Ascending aorta (tissue), 2 donors: ENCODE measurements at regions not wholly inside any gene's neighbourhood (a gene's known extent, or its start where the extent isn't known, plus 50 kb on each side); places are given as distances from the start of the nearest gene placed in this dataset.
A peak's percentile ranks its signal among the peaks of the same experiment; 100 is the strongest.
"Not testable (repeated sequence)": the region's sequence is repeated elsewhere in the genome, so short reads cannot be mapped to it uniquely, and the experiment has no call there.

Source experiments
- DNase-seq, 2 donors: peaks; one replicate each; pipeline ENCODE4 v3.0.0-alpha.2; 2019; ENCODE audit warnings: low spot score in 2 of 2
- H3K27ac ChIP-seq, 2 donors: fragments of 200-600 bp; sonication (generic); one replicate each; pipeline ENCODE4 v1.5.1; 2016 to 2017; ENCODE audit warnings: mild to moderate bottlenecking in 1 of 2
- H3K27me3 ChIP-seq: fragments of 200-600 bp; sonication (generic); one replicate; pipeline ENCODE4 v1.5.1; 2017
- H3K36me3 ChIP-seq, 2 donors: fragments of 200-600 bp; sonication (generic); one replicate each; pipeline ENCODE4 v1.5.1; 2016
- H3K4me1 ChIP-seq, 2 donors: fragments of 200-600 bp; sonication (generic); one replicate each; pipeline ENCODE4 v1.5.1; 2016 to 2017; ENCODE audit warnings: mild to moderate bottlenecking in 1 of 2
- H3K4me3 ChIP-seq, 2 donors: fragments of 200-600 bp; sonication (generic); one replicate each; pipeline ENCODE4 v1.5.1; 2016 to 2017; ENCODE audit warnings: mild to moderate bottlenecking in 1 of 2
- H3K9me3 ChIP-seq, 2 donors: fragments of 200-600 bp; sonication (generic); one replicate each; pipeline ENCODE4 v1.5.1; 2016
- intact Hi-C: fragments of 100-400 bp; cut with DNase I; formaldehyde crosslinking; loops from one replicate; pipeline ENCODE4 v1.15.1; 2023
- TF ChIP-seq, protein P1 (sequence below), 3 experiments: fragments of 200-600 bp in 2 of 3; fragments of 450-650 bp in 1 of 3; sonication (generic) in 2 of 3; IDR thresholded peaks; one replicate each; pipeline ENCODE4 v1.5.1; 2016 to 2019; ENCODE audit warnings: antibody characterized with exemption in 3 of 3, mild to moderate bottlenecking in 1 of 3, moderate library complexity in 1 of 3

DNA sequence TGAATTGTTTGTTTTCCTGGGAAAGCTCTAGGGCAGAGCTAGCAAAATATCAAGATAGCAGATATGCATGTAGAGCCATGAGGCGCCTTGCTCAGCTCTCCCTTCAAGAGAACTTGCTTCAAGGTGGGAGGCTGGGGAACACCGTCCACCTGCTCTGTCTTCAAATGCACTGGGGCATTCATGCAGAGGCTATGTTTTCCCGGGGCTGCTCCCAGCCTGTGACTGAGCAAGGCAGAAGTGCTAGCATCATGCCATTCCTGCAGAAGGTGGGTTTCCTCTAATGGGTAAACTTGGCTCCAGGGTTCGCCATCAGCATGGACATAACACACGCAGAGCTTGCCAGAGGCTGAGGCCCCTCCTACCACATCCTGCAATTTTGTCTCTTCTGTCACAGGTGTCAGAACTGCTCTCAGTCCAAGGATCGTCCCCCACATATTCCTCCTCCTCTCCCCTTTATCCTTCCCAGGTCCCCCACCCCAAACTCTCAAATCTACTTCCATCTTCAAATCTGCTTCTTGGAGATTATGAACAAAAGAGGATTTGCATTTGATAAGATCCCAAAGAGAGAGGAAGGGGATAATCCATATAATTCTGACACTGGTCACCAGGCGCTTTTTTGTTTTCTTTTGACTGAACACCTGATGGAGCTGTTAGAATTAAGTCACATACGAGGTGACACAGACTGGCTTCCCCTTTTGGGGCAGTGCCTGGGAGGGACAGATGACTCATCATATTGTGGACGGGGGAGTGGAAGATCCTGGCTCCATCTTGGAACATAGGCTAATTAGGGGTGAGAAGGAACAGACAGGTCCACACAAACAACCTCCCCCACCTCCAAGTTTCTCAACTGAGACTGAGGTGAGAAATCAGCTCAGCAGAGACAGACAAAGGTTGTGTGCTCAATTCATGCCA is 85.0 kb upstream of the TAF11L2 start:
- intact Hi-C loops, result no loop called here
- TF ChIP-seq, protein P1, sequence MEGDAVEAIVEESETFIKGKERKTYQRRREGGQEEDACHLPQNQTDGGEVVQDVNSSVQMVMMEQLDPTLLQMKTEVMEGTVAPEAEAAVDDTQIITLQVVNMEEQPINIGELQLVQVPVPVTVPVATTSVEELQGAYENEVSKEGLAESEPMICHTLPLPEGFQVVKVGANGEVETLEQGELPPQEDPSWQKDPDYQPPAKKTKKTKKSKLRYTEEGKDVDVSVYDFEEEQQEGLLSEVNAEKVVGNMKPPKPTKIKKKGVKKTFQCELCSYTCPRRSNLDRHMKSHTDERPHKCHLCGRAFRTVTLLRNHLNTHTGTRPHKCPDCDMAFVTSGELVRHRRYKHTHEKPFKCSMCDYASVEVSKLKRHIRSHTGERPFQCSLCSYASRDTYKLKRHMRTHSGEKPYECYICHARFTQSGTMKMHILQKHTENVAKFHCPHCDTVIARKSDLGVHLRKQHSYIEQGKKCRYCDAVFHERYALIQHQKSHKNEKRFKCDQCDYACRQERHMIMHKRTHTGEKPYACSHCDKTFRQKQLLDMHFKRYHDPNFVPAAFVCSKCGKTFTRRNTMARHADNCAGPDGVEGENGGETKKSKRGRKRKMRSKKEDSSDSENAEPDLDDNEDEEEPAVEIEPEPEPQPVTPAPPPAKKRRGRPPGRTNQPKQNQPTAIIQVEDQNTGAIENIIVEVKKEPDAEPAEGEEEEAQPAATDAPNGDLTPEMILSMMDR (IDR thresholded peaks at IDR 0.05), result no peak

DNA sequence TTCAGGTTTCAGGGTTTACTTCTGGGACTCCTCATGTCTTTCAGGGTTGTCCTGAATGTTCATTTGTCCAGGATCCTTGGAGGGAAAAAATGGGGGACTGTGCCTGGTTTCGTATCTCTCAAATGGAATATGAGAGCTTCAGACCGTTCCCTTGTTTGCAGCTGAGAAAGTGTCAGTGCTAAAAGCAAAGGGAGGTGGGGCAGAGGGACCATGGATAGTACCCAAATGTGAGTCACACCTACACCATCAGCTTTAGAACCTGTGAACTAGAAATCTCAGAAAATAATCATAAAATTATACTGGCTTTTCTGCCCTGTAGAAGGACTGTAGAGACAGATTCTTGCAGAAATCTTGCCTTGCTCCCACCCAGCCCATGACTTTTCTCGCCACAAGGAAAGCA is 84.3 kb upstream of the TAF11L2 start:
- TF ChIP-seq, protein P1 (IDR thresholded peaks at IDR 0.05), result no peak
- H3K27ac ChIP-seq, result no peak overlapping the region
- no peak overlapping the region for H3K4me3 ChIP-seq
- H3K4me1 ChIP-seq, result no peaks in the 10 kb centered on the region
- H3K9me3 ChIP-seq, result no peaks in the 10 kb centered on the region
- H3K36me3 ChIP-seq, result no peaks in the 10 kb centered on the region
- no peaks in the 10 kb centered on the region for H3K27me3 ChIP-seq
- intact Hi-C loops, result no loop called here
- DNase-seq, result no peak

More for the DNA sequence above, 85.0 kb upstream of the TAF11L2 start:
- H3K4me1 ChIP-seq, result no peaks in the 10 kb centered on the region
- H3K36me3 ChIP-seq, result no peaks in the 10 kb centered on the region
- H3K9me3 ChIP-seq, result no peaks in the 10 kb centered on the region
- no peak overlapping the region for H3K4me3 ChIP-seq
- H3K27me3 ChIP-seq, result no peaks in the 10 kb centered on the region
- peak in 1 of 2 donors; percentile 9 for DNase-seq
- H3K27ac ChIP-seq, result no peak overlapping the region

DNA sequence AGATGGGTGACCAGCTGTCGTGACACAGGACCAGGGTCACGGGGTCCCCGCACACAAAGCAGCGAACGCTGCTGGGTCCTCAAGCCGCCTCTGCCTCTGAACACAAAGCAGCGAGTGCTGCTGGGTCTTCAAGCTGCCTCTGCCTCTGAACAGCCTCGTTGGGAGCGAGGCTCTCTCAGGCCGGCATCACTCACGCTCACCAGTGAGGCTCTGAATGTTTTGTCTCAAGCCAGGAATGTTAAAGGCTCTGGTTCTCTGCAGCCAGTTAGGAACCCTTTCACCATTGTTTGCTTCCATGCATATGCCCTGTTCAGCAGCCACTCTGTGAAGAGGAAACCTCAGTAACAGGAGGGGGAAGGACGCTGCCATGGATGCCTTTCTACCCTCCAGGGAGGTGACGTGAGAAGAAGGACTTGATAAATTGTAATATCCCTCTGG is 82.7 kb upstream of the TAF11L2 start:
- Histone ChIP-seq H3K4me3 (no peak overlapping the region), H3K36me3 (no peaks in the 10 kb centered on the region), H3K27ac (no peak overlapping the region), H3K4me1 (no peaks in the 10 kb centered on the region), H3K9me3 (no peaks in the 10 kb centered on the region), H3K27me3 (no peaks in the 10 kb centered on the region)
- TF ChIP-seq, protein P1 (IDR thresholded peaks at IDR 0.05), result no peak
- intact Hi-C loops, result no loop called here
- no peak for DNase-seq

DNA sequence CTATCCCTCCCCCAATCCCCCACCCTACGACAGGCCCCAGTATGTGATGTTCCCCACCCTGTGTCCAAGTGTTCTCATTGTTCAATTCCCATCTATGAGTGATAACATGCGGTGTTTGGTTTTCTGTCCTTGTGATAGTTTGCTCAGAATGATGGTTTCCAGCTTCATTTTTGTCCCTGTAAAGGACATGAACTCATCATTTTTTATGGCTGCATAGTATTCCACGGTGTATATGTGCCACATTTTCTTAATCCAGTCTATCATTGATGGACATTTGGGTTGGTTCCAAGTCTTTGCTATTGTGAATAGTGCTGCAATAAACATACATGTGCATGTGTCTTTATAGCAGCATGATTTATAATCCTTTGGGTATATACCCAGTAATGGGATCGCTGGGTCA is 81.7 kb upstream of the TAF11L2 start:
- H3K27me3 ChIP-seq, H3K9me3 ChIP-seq, intact Hi-C loops, H3K27ac ChIP-seq, H3K4me1 ChIP-seq, H3K4me3 ChIP-seq, H3K36me3 ChIP-seq, DNase-seq: not testable (repeated sequence)

DNA sequence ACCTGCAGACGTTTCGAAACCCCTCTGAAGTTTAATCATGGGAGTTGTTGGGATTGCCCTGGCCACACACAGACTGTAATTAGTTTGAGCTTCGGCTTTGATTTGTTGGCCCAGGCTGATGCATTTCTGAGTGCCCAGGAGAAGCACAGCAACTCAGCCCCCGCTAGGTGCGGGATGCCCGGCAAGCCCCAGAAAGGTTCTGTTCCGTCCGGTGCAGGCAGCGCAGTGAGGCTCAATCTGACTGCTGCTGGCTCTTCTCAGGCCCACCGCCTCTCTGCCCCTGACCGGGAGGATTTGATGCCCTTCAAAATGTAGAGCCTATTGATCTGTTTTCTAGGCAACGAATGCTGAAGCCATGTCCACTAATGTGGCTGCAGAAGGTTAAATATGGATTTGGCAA is 73.4 kb upstream of the TAF11L2 start:
- DNase-seq, result no peak
- TF ChIP-seq, protein P1 (IDR thresholded peaks at IDR 0.05), result no peak
- Histone ChIP-seq H3K9me3 (no peaks in the 10 kb centered on the region), H3K27me3 (no peaks in the 10 kb centered on the region), H3K27ac (no peak overlapping the region), H3K4me3 (no peak overlapping the region), H3K36me3 (no peaks in the 10 kb centered on the region), H3K4me1 (no peaks in the 10 kb centered on the region)
- intact Hi-C loops, result no loop called here

DNA sequence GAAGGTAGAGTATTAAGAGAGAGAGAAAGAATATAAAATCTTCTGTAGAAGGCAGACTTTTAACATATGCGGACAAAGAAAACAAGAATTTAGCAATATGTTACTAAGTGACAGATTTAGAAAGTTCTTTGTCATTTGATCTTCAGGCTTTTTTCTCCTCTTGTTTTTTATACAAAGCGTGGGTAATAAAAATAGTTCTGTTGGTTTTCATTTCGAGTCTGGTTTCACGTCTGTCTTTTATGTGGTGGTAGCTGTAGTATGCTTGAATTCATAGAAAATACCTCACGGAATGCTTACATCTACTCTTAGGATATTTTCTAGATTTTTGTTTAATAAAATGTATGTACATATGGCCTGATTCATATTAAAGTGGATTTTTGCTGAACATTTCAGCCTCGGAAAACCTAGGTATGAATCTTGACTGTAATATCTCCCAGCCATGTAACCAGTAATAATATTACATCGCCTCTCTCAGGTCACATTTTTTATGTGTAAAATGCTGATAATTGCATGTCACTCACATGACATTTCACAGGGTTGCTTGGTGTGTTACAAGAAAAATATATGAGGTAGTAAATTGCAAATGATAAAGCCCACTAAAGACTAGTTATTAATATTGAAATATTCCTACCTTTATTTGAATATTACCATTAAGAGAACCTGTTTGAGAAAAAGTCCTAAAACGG is 72.5 kb upstream of the TAF11L2 start:
- Histone ChIP-seq H3K9me3 (no peaks in the 10 kb centered on the region), H3K4me1 (no peaks in the 10 kb centered on the region), H3K36me3 (no peaks in the 10 kb centered on the region), H3K27me3 (no peaks in the 10 kb centered on the region), H3K4me3 (no peak overlapping the region), H3K27ac (no peak overlapping the region)
- DNase-seq, result no peak
- intact Hi-C loops, result no loop called here
- TF ChIP-seq, protein P1 (IDR thresholded peaks at IDR 0.05), result no peak
